Hepatocyte (in vitro differentiated cells): ENCODE measurements at regions not wholly inside any gene's neighbourhood (a gene's known extent, or its start where the extent isn't known, plus 50 kb on each side); places are given as distances from the start of the nearest gene placed in this dataset.
A peak's percentile ranks its signal among the peaks of the same experiment; 100 is the strongest.

ENCODE experiments used
- DNase-seq: peaks from one replicate; pipeline ENCODE4 v3.0.0-alpha.2; 2016; ENCODE audit warnings: low spot score
- H2AFZ ChIP-seq: fragments of 200-600 bp; sonication (generic); 2 replicates; pipeline ENCODE4 v1.6.0; 2016; ENCODE audit warnings: antibody characterized with exemption, mild to moderate bottlenecking
- H3K27ac ChIP-seq: fragments of 200-600 bp; sonication (generic); 2 replicates; pipeline ENCODE4 v1.5.1; 2016; ENCODE audit warnings: mild to moderate bottlenecking
- H3K27me3 ChIP-seq: fragments of 200-600 bp; sonication (generic); 2 replicates; pipeline ENCODE4 v1.6.1; 2016
- H3K36me3 ChIP-seq: fragments of 200-600 bp; sonication (generic); replicated peaks from 2 replicates; pipeline ENCODE4 v1.5.1; 2016; ENCODE audit warnings: low read depth; ENCODE audit not compliant: insufficient read depth
- H3K4me1 ChIP-seq: fragments of 200-600 bp; sonication (generic); 2 replicates; pipeline ENCODE4 v1.5.1; 2016; ENCODE audit warnings: mild to moderate bottlenecking, moderate library complexity; ENCODE audit not compliant: insufficient read depth
- H3K4me2 ChIP-seq: fragments of 200-600 bp; sonication (generic); 2 replicates; pipeline ENCODE4 v1.6.0; 2016
- H3K4me3 ChIP-seq: fragments of 200-600 bp; sonication (generic); 2 replicates; pipeline ENCODE4 v1.5.1; 2016; ENCODE audit warnings: mild to moderate bottlenecking
- H3K79me2 ChIP-seq: fragments of 200-600 bp; sonication (generic); 2 replicates; pipeline ENCODE4 v1.6.0; 2017; ENCODE audit warnings: mild to moderate bottlenecking
- H3K9me2 ChIP-seq: fragments of 200-600 bp; sonication (generic); replicated peaks from 2 replicates; pipeline ENCODE4 v1.6.0; 2017; ENCODE audit warnings: mild to moderate bottlenecking; ENCODE audit not compliant: insufficient read depth
- H3K9me3 ChIP-seq: fragments of 200-600 bp; sonication (generic); 2 replicates; pipeline ENCODE4 v1.5.1; 2016; ENCODE audit warnings: low read depth, mild to moderate bottlenecking
- H4K20me1 ChIP-seq: fragments of 200-600 bp; sonication (generic); 2 replicates; pipeline ENCODE4 v1.6.0; 2016; ENCODE audit warnings: mild to moderate bottlenecking; ENCODE audit not compliant: insufficient read depth, poor library complexity, severe bottlenecking
- EZH2 ChIP-seq: fragments of 200-600 bp; sonication (generic); IDR thresholded peaks from 2 replicates; pipeline ENCODE4 v1.6.1; 2016; ENCODE audit warnings: antibody characterized with exemption, mild to moderate bottlenecking, borderline replicate concordance
- EZH2phosphoT487 ChIP-seq: fragments of 200-600 bp; sonication (generic); IDR thresholded peaks from one replicate; pipeline ENCODE4 v1.6.1; 2018; ENCODE audit warnings: antibody characterized with exemption, mild to moderate bottlenecking, low read depth, moderate library complexity; ENCODE audit not compliant: unreplicated experiment, severe bottlenecking
- WGBS: methylation state at CpG from one replicate; pipeline ENCODE4 v1.1.6; 2016; ENCODE audit warnings: low lambda C conversion rate; ENCODE audit errors: missing lambda C conversion rate; 5-methylcytosine and 5-hydroxymethylcytosine counted together
- TF ChIP-seq, protein P1 (sequence below): fragments of 200-600 bp; sonication (generic); IDR thresholded peaks from 2 replicates; pipeline ENCODE4 v1.5.1; 2016; ENCODE audit warnings: antibody characterized with exemption, mild to moderate bottlenecking; ENCODE audit not compliant: poor library complexity

GRCh38 chr6:26299286-26300042, 65.5 kb upstream of the BTN3A2 start:
- Histone ChIP-seq H3K79me2 (no peaks in the 10 kb centered on the region), H3K36me3 (no peaks in the 10 kb centered on the region), H4K20me1 (no peaks in the 10 kb centered on the region), H3K4me2 (peak overlapping the region; percentile 58), H3K27ac (no peak overlapping the region), H3K4me1 (peaks cover 8% of the 10 kb centered on the region), H3K9me3 (no peaks in the 10 kb centered on the region), H2AFZ (peak overlapping the region; percentile 46), H3K9me2 (no peaks in the 10 kb centered on the region), H3K27me3 (no peaks in the 10 kb centered on the region), H3K4me3 (no peak overlapping the region)
- DNase-seq: no peak
- TF ChIP-seq, protein P1, sequence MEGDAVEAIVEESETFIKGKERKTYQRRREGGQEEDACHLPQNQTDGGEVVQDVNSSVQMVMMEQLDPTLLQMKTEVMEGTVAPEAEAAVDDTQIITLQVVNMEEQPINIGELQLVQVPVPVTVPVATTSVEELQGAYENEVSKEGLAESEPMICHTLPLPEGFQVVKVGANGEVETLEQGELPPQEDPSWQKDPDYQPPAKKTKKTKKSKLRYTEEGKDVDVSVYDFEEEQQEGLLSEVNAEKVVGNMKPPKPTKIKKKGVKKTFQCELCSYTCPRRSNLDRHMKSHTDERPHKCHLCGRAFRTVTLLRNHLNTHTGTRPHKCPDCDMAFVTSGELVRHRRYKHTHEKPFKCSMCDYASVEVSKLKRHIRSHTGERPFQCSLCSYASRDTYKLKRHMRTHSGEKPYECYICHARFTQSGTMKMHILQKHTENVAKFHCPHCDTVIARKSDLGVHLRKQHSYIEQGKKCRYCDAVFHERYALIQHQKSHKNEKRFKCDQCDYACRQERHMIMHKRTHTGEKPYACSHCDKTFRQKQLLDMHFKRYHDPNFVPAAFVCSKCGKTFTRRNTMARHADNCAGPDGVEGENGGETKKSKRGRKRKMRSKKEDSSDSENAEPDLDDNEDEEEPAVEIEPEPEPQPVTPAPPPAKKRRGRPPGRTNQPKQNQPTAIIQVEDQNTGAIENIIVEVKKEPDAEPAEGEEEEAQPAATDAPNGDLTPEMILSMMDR: no peak
- TF ChIP-seq EZH2phosphoT487: no peak
- no peak for TF ChIP-seq EZH2
- WGBS: 19% methylated on average over 23 of the region's 23 CpGs

DNA sequence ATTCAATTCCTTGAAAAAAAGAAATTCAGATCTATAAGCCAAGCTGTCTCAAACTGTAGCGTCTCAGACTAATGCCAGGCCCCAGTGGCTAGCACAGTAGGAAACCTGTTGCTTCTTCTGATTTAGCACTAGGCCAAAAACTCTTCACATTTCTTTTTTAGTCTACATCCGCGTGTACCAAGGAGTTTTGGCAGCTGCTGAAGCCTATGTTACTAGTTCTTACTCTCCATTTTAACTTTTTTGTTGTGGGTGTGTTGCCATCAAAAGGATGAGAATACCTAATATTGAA, 65.0 kb upstream of the BTN3A2 start:
- H3K9me2 ChIP-seq: no peaks in the 10 kb centered on the region
- peaks cover 8% of the 10 kb centered on the region for H3K4me1 ChIP-seq
- peak overlapping the region; percentile 58 for H3K4me2 ChIP-seq
- no peaks in the 10 kb centered on the region for H3K79me2 ChIP-seq
- no peak overlapping the region for H3K27ac ChIP-seq
- no peaks in the 10 kb centered on the region for H3K27me3 ChIP-seq
- H3K4me3 ChIP-seq: no peak overlapping the region
- no peak for DNase-seq
- H3K36me3 ChIP-seq: no peaks in the 10 kb centered on the region
- TF ChIP-seq, protein P1: no peak
- no peak for TF ChIP-seq EZH2
- no peak for TF ChIP-seq EZH2phosphoT487
- WGBS: 90% methylated on average over 3 of the region's 3 CpGs
- peak overlapping the region; percentile 46 for H2AFZ ChIP-seq
- no peaks in the 10 kb centered on the region for H3K9me3 ChIP-seq
- H4K20me1 ChIP-seq: no peaks in the 10 kb centered on the region

DNA sequence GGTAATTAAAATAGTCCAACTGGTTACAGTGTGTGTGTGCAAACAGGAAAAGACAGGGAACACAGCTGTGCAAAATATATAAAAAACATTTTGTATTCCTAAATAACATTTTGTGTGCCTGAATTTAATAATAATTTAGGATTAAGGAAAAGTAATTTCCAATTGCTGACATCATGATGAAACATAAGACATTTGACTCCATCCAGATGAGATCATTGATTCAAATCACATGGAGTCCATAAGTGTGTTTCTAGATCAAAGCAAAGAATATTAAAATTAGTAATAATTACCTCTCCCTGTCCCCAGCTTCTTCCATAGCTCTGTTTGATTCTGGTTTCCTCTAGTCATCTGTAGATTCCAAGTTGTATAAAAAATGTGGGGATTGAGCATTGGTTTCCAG, 64.6 kb upstream of the BTN3A2 start:
- peaks cover 6% of the 10 kb centered on the region for H3K4me1 ChIP-seq
- no peak overlapping the region for H3K27ac ChIP-seq
- TF ChIP-seq, protein P1: no peak
- TF ChIP-seq EZH2 (no peak), EZH2phosphoT487 (no peak)
- H2AFZ ChIP-seq: no peak overlapping the region
- H3K27me3 ChIP-seq: no peaks in the 10 kb centered on the region
- no peak overlapping the region for H3K4me3 ChIP-seq
- H3K9me2 ChIP-seq: no peaks in the 10 kb centered on the region
- H3K79me2 ChIP-seq: no peaks in the 10 kb centered on the region
- H3K9me3 ChIP-seq: no peaks in the 10 kb centered on the region
- no peak overlapping the region for H3K4me2 ChIP-seq
- DNase-seq: no peak
- H4K20me1 ChIP-seq: no peaks in the 10 kb centered on the region
- H3K36me3 ChIP-seq: no peaks in the 10 kb centered on the region

- no peak overlapping the region for H3K4me2 ChIP-seq
- no peak for DNase-seq
- H3K79me2 ChIP-seq: no peaks in the 10 kb centered on the region
- H3K27me3 ChIP-seq: no peaks in the 10 kb centered on the region
- no peak overlapping the region for H2AFZ ChIP-seq
- H3K4me3 ChIP-seq: no peak overlapping the region
- H3K9me3 ChIP-seq: no peaks in the 10 kb centered on the region
- H3K36me3 ChIP-seq: no peaks in the 10 kb centered on the region
- no peak overlapping the region for H3K27ac ChIP-seq
- no peaks in the 10 kb centered on the region for H3K9me2 ChIP-seq
- no peaks in the 10 kb centered on the region for H4K20me1 ChIP-seq
- H3K4me1 ChIP-seq: peaks cover 1% of the 10 kb centered on the region
- TF ChIP-seq, protein P1: no peak
- TF ChIP-seq EZH2phosphoT487 (no peak), EZH2 (no peak)
Measured at GRCh38 chr6:26300828-26301227, 64.2 kb upstream of the BTN3A2 start.
